ENCODE measurements at regions not wholly inside any gene's neighbourhood (a gene's known extent, or its start where the extent isn't known, plus 50 kb on each side); places are given as distances from the start of the nearest gene placed in this dataset.

DNA sequence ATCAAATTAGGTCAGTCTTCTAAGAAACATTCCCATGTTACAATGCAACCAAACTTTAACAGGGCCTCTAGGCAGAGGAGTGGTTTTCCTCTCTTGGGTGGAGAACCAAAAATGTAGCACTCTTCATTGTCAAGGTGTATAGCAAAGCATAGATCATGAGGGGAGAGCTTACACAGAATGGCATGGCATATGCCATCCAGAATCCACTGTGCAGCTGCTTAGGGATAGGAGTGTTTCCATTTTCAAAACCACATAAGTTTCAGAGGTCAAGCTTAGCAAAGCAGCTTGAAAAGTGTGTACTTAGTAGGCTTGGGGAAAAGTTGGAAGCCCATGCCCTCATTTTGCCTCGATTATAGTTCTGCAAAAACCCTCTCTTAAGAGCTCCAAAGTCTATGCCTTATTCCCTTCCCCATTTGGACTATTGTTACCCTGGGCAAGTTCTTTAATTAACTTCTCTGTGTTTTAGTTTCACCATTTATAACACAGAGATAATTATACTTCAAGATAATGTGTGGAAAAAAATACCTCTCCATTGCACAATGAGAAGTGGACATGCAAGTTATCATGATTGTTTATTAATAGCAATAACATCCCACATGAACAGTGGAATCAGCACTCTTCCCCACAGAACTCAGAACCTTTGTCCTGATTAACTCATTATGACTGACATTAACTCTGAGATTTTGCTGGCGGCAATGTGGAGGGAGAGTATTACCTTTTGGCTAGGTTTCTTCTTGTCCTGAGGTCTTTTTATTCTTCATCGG lies 398.9 kb upstream of the WWC1 start:
- DNase-seq, result no peak

DNA sequence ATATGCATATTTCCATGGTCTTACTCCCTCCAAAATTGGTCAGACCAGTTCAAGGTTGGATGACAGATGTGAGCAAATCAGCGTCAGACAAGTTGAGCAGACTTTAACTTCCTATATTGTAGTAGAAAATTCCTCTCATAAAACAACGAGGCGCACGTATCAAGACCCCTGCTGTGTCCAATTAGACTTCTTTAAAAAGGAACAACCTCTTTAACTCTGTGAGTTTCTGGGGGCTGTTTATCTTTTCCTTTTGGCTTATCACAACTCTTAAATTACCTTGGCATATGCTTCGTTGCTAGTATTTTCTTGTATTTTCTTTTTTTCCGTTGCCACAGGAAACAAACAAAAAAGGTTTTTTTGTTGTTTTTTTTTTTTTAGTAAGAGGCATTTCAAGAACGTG lies 398.2 kb upstream of the WWC1 start:
- no peak for DNase-seq

DNA sequence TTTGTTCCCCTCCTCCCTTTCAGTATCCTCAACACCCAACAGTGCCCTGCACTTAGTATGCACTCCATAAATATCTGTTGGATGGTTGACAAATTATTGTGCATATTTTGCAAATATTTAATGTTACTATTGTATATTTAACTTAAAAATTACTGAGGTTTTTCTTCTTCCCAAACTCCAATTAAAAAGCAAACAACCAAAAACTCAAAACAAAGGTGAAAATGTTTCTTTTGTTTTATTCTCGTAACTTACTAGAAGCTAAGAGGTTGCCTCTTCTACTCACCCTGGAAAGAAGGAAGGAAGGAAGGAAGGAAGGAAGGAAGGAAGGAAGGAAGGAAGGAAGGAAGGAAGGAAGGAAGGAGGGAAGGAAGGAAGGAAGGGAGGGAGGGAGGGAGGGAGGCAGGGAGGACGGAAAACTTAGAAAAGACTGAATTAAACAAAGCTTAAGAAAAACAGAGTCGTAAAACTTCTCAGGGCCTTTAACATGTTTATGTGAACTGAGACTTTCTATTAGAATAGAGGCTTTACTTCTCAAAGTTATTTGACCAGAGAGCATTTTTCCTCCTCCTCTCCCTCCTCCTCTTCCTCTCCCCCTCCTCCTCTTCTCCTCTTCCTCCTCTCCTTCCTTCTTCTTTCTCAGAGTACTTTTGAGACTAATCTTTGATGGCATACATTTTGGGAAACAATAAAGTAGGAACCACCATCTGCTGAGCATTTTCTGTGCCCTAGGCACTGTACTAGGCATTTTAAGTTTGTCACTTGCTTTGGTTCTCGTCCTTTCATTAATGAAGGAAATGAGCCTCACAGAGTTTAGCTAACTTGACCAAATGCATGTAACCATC lies 396.6 kb upstream of the WWC1 start:
- no peak for DNase-seq

DNA sequence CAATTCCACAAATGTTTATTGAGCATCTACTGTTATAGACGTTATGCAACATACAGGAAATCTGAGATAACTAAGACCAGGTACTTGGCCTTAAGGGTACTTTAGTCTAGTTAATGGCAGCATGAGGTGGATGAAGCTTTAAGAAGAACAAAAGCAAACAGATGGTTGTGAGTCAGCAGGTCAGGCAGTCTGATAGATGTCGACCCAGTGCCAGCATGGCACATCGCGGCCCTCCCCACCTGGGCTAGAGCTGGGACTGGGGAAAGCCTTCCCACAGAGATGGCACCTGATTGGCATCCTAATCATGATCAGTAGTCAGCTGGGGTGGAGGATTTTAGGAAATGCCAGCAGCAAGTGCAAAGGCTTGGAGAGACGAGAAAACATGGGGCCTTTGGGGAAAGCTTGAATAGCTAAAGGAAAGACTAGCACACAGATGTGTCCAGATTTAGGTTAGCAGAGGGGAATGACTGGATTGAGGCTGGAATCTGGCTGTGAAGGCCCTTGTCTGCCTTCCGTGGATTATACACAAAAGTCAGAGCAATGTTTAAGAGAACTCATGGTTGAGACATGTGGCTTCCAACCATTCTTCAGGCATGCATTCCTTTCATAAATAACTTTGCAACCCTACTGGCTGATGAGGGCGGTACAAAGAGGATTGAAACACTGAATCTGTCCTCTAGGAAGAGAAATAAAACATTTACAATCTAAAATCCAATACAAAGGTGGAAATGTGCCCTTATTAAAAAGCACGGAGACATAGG lies 395.4 kb upstream of the WWC1 start:
- DNase-seq, result no peak

DNA sequence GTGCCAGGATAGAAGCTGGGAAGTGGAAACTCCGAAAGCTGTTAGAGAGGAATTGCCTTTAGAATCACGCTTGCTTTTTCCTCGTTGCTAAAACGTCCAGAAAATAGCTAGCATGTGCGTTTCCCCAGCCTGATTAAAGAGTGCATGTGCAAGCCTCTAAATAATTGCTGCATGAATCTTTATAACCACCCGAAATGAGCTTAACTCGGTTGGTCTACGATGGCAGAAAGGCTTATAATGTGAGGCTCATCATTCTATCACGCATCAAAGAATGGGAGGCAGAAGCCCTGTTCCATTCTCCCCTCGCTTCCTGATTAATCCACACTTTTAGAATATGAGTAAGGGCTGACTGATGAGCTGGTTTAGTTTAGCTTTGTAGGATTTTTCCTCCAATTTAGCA lies 394.6 kb upstream of the WWC1 start:
- no peak for DNase-seq

DNA sequence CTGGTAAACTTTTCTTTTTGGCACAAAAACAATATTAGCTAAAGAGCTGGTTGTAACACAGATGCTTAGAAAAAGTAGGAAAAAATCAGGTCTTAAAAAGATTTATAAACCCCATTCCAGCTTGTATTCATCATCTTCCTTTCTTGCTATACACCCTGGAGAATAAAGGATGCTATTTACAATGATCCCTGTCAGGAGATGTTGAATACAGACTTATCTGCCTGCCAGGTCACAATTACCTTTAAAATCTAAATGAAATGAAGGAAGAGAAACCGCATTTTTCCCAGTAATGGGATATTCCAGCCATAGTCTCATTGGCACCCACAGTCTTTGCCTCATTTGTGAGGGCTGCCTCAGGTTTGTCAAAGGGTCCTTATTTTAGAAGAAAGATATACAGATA lies 394.1 kb upstream of the WWC1 start:
- DNase-seq, result no peak

DNA sequence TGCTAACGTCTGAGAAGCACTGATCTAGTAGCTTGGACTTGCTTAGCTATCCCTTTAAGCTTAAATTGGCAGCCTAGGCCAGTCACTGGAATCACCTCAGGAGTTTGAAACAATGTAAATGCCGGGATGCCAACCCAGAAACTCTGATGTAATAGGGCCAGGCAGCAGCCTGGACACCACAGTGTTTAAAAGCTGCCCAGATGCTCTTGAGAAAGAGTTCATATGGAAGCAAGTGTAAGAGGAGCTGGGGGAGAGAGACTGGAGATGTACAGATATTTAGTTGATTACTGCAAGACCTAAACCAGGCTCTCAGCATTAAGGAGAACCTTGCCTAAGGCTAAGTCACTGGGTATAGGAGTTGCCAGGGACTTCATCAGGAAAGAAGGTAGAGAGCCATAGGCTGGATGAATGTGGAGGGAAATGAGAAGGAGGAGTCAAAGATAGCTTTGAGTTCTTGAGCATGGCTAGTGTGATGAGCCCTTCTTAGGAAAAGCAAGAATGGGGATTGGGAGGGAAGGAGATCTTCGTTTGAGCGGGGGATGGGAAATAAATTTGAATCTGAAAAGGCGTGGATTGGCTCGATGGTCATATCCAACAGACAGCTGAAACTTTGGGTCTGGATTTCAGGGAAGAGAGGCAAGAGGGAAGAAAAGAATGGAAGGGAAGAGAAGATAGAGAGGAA lies 392.9 kb upstream of the WWC1 start:
- no peak for DNase-seq

DNA sequence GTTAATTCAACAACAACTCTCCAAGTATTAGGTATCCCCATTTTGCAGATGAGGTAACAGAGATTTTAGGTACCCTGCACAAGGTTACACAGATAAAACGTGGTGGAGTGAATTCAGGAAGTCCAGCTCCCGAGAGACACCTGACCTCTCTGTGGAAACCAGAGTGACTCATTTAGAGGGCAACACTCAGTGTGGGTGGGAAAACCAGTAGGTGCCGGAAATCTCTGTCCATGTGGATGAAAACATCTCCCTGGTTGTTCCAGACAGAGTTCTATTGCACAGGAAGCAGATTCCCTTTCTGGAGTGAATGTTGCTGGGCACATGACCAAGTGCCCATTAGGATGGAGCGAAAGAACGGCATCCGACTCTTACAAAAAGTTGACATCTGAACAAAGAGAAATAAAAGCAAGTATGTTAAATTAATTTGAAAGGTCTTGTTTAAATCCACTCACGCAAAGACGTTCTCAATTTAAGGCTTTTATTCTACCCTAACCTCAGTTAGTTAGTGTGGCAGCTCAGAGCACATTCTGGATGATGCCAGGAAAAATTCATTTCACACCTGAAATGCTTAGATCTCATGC lies 391.9 kb upstream of the WWC1 start:
- DNase-seq, result no peak

- DNase-seq, result no peak
Measured at GRCh38 chr5:167900340-167900935, 391.0 kb upstream of the WWC1 start.

GRCh38 chr5:167902298-167902697 lies 389.1 kb upstream of the WWC1 start:
- DNase-seq, result no peak

- DNase-seq, result no peak
Measured at GRCh38 chr5:167903243-167903642, 388.2 kb upstream of the WWC1 start.

- no peak for DNase-seq
Measured at GRCh38 chr5:167903659-167904058, 387.8 kb upstream of the WWC1 start.

GRCh38 chr5:167905919-167906853 lies 385.3 kb upstream of the WWC1 start:
- DNase-seq, result no peak

- no peak for DNase-seq
Measured at GRCh38 chr5:167908606-167909005, 382.8 kb upstream of the WWC1 start.

- DNase-seq, result no peak
Measured at GRCh38 chr5:167912941-167913665, 378.3 kb upstream of the WWC1 start.

- DNase-seq, result no peak
Measured at GRCh38 chr5:167915237-167915636, 376.2 kb upstream of the WWC1 start.

DNA sequence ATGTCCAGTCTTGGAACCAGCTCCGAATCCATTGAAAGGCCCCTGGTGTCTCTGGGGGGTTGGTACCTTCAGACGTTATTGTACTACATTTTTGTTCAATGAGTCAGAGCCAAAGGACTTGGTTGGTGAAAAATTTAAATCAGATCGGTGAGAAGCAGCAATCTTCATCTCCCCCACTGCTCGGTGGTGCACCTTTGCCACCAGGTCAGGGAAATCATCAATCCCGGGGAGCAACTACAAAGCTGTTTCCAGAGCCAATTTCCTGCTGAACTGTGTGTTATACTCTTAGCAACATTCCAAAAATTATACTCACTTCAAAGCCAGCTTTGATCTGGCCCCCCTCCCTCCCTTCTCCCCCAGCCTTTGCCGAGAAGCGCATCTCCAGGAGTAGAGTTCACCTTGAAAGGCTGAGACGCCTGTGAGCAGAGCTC lies 375.2 kb upstream of the WWC1 start:
- no peak for DNase-seq

- DNase-seq, result no peak
Measured at GRCh38 chr5:167916706-167917105, 374.7 kb upstream of the WWC1 start.

GRCh38 chr5:167918184-167918812 lies 373.1 kb upstream of the WWC1 start:
- no peak for DNase-seq
